DOHH2 (cell line): ENCODE measurements at regions not wholly inside any gene's neighbourhood (a gene's known extent, or its start where the extent isn't known, plus 50 kb on each side); places are given as distances from the start of the nearest gene placed in this dataset.

Source experiments
- CTCF ChIP-seq: fragments of 200-600 bp; sonication (generic); IDR thresholded peaks from one replicate; pipeline ENCODE4 v1.5.1; 2014; ENCODE audit warnings: antibody characterized with exemption, mild to moderate bottlenecking, low read depth, low read length; ENCODE audit not compliant: poor library complexity, severe bottlenecking
- EZH2phosphoT487 ChIP-seq: fragments of 200-600 bp; sonication (generic); IDR thresholded peaks from 2 replicates; pipeline ENCODE4 v1.6.1; 2017; ENCODE audit warnings: borderline replicate concordance, mild to moderate bottlenecking, antibody characterized with exemption, low read length, moderate library complexity, mixed read lengths

GRCh38 chr16:51640196-51640595 is 489.1 kb upstream of the SALL1 start:
- TF ChIP-seq CTCF: no peak
- TF ChIP-seq EZH2phosphoT487: no peak
